AG10803 (cell line): ENCODE measurements at regions not wholly inside any gene's neighbourhood (a gene's known extent, or its start where the extent isn't known, plus 50 kb on each side); places are given as distances from the start of the nearest gene placed in this dataset.

ENCODE experiments used
- DNase-seq: peaks from one replicate; pipeline ENCODE4 v3.0.0; 2010; ENCODE audit warnings: low read depth
- H3K4me3 ChIP-seq: 2 replicates; pipeline ENCODE4 v1.5.1; 2011; ENCODE audit warnings: mild to moderate bottlenecking, low read length, control low read depth
- TF ChIP-seq, protein P1 (sequence below): conservative IDR thresholded peaks from 2 replicates; pipeline ENCODE4 v1.5.1; 2011; ENCODE audit warnings: mild to moderate bottlenecking, low read length, control low read depth, inconsistent platforms

DNA sequence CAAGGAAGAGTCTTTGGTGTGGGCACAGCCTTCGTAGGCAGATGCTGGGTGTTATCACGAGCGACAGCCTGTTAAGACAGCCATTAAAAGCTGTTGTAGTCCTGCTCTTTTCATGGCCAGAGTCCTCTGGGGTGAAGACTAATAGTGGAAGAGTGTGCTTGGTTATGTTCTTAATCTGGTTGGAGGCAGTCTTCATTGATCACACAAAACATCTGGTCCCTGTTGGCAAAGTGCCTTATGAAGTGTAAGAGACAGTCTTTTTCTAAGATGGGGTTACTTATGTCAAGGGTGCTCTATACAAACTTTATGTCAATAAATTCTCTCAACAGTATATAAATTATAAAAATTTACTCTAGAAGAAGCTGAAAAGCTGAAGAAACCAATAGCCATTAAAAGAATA, 280.4 kb downstream of the CAAP1 start:
- TF ChIP-seq, protein P1, sequence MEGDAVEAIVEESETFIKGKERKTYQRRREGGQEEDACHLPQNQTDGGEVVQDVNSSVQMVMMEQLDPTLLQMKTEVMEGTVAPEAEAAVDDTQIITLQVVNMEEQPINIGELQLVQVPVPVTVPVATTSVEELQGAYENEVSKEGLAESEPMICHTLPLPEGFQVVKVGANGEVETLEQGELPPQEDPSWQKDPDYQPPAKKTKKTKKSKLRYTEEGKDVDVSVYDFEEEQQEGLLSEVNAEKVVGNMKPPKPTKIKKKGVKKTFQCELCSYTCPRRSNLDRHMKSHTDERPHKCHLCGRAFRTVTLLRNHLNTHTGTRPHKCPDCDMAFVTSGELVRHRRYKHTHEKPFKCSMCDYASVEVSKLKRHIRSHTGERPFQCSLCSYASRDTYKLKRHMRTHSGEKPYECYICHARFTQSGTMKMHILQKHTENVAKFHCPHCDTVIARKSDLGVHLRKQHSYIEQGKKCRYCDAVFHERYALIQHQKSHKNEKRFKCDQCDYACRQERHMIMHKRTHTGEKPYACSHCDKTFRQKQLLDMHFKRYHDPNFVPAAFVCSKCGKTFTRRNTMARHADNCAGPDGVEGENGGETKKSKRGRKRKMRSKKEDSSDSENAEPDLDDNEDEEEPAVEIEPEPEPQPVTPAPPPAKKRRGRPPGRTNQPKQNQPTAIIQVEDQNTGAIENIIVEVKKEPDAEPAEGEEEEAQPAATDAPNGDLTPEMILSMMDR = no peak
- no peak overlapping the region for H3K4me3 ChIP-seq
- no peak for DNase-seq

DNA sequence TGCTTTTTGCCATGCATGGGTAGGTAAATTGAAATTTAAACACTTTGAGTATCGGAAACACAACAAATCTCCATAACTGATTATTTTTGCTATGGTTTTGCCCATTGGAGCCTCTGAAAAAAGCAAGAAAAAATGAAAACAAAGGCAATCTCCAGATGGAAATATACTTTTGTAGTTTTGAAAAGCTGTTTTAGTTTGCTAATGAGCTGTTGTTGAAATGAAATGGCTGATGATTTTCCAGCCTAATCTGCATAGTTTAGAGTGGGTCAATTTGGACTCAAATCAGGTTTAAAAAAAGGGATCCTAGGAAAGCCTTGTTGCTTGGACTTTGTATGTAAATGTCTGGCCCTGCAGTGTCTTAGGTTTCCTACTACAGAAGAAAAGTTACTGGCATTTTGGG, 285.8 kb downstream of the CAAP1 start:
- H3K4me3 ChIP-seq = no peak overlapping the region
- TF ChIP-seq, protein P1 = no peak
- DNase-seq = no peak

DNA sequence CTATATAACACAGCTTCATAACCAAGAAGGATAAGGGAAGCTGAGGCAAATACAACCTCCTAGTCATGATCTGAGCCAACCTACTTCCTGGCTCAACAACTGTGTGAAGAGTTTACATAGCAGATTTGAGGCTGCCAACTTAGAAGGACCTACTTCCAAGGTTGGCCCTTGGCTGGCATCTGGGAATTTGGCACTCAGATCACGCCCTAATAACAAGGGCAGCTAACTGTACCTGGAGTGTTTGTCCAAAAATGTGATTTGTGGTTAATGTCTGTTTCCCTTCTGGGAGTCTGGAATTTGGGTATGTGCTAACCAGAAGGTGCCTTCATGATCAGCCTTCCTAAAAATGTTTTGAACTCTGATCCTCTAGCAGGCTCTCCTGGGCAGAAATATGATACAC, 287.2 kb downstream of the CAAP1 start:
- TF ChIP-seq, protein P1 = no peak
- DNase-seq = no peak
- H3K4me3 ChIP-seq = no peak overlapping the region

DNA sequence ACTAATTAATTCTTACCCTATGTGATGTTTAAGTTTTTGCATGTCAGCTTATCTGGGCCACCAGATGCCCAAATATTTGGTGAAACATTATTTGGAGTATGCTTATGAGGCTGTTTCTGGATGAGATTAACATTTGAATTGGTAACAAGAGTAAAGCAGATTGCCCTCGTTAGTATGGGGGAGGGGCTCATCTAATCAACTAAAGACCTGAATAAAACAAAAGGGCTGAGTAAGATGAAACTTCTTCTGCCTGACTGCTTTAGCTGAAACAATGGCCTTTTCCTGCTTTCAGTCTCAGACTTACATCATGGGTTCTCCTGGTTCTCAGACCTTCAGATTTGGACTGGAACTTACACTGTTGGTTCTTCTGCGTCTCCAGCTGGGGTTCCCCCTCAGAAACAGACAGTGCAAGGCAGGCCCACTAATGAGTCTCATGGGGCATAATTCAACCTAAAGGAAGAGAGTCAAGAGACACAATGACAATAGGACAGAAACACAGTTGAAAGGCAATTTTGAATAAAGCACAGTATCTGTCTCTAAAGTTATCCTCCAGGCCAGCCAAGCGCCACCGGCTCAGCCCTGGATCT, 288.4 kb downstream of the CAAP1 start:
- no peak for DNase-seq
- H3K4me3 ChIP-seq = no peak overlapping the region
- TF ChIP-seq, protein P1 = no peak

DNA sequence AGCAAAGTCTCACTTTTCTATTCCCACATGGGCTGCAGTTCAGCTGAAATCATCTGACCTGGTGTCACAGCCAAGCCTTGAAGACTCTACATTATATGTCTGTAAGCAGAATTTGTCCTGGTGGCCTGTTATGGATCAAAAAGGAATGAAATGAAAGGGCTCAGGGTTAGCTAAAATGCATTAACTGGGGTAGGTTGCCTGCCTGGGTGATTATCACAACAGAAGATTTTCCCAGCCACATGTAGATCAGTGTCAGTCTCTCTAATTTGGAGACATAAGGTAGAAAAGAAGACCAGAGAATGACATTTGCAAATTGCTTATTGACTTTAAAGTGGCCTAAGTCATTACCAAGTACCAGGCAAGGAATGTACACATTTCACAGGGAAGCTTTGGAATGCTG, 289.0 kb downstream of the CAAP1 start:
- DNase-seq = no peak
- TF ChIP-seq, protein P1 = no peak
- no peak overlapping the region for H3K4me3 ChIP-seq

DNA sequence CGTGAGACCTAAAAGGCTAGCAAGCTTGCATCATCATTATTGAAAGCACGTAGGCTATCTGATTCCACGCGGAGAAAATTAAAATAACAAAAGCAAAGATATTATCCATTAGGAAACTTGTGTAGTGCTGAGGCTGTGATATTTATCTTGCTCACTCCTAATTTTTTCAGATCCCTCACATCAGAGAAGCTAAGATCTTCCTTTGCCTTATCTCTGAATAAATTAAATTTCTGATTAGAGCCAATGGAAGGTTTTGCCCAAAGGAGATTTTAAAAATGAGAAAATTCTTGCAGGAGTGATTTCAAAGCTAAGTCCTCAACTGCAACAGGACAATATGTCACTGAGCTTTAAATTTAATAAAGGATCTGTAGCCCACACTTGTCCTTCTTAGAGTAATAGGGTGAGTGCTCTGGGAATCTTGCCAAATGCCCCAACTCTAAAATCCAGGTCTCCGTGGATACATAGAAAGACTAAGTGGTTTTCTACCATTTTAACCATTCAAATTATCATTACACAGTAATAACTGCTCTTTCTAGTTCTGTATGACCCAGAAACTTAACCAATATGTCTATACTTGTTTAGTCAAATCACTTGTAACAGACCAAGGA, 295.0 kb downstream of the CAAP1 start:
- no peak for DNase-seq
- no peak overlapping the region for H3K4me3 ChIP-seq
- TF ChIP-seq, protein P1 = no peak

DNA sequence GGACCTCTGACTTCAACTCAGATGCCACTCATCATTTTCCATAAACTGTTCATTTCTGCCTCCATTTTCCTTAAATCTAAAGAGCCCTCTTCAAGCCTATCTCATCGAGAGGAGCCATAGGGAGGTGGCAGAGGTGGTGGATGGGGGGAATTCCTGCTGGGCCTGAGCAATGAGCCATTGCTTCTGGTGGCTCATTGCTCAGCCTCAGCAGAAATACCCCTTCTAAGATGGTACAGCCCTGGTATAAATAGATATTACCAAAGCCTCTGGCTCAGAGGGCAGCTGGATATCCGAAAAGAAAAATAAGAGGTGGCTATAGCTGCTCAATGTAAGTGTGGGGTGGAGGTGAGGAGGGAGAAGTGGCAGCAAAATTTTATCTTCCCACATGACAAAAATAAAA, 313.5 kb downstream of the CAAP1 start:
- no peak overlapping the region for H3K4me3 ChIP-seq
- DNase-seq = no peak
- TF ChIP-seq, protein P1 = no peak
